Pons (tissue), 1 donor: ENCODE measurements at regions not wholly inside any gene's neighbourhood (a gene's known extent, or its start where the extent isn't known, plus 50 kb on each side); places are given as distances from the start of the nearest gene placed in this dataset.

Experiments used
- DNase-seq: peaks from one replicate; pipeline ENCODE4 v3.0.0-alpha.2; 2016; ENCODE audit warnings: low spot score

DNA sequence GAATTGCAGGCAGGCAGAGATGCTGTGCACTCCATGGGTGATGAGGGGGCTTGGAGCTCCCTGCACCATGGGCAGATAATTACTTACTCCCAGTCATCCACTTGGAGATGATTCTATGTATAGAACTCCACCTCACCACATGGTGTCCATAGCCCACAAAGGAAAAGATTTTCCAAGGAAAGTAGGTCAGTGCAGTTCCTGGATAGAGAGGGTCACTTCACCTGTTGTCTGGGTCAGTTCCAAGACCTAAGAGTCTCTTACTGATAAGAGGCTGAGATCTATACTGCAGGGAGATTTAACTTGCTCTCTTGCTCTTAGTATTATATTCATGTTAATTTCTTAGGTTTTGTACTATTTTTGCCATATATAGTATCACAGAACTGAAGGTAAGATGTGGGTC is 113.9 kb upstream of the BRINP1 start:
- DNase-seq = no peak

DNA sequence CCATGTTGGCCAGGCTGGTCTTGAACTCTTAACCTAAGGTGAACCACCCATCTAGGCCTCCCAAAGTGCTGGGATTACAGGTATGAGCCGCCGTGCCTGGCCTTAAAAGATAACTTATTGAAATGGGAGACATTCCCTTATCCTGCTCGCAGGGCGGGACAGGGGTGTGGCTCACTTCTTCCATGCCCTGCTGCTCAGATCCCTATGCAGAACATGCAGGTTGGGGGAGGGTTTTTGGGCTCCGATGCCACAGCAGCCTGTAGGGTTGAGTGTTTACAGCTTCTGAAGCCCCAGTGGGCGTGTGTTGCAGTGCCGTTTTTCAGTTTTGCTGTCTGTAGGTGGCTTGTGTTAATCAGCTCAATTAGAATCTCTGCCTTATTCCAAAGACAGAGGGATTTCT is 108.0 kb upstream of the BRINP1 start:
- DNase-seq = no peak

DNA sequence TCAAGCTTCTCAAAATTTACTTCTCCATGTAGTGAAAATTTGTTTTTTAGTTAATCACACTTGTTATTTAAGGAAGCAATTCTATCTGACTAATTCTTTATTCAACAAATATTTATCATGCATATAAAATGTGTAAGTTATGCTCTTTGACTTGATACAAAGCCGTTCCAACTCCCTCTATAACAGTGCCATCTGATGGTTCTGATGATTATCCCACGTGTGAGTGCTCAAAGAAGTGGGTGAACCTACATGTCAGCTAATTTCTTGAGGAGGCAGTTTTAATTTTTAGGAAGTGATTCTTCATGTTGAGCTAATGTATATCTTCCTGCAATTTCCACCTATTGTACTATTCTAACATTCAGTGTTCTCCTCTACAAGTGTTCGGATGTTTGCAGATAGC is 88.8 kb upstream of the BRINP1 start:
- DNase-seq = no peak

DNA sequence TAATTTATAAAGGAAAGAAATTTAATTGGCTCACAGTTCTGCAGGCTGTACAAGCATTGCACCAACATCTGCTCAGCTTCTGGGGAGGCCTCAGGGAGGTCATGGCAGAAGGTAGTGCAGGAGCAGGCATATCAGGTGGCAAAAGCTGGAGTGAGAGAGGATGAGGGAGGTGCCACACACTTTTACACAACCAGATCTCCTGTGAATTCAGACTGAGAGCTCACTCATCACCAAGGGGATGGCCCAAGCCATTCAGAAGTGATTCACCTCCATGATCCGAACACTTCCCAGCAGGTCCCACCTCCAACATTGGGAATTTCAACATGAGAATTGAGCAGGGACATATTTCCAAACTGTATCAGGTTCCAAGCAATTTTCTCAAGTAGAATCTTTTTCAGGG is 84.7 kb upstream of the BRINP1 start:
- no peak for DNase-seq

DNA sequence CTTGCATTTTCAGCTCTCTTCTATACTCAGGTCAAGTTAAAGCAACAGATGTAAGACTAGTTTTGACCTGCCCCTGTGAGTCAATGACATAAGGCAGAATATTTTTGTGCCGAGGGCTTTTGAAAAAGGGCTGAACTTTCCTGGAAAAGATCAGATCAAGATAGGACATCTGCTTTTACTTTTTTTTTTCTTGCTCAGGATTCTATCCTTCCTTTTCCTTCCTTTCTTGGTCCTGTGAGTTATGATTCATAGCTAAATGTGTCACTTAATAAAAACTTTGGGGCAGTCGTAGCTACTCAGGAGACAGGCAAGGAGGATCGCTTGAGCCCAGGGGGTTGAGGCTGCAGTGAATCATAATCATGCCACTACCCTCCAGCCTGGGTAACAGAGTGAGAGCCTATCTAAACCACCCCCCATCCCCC is 84.3 kb upstream of the BRINP1 start:
- no peak for DNase-seq

DNA sequence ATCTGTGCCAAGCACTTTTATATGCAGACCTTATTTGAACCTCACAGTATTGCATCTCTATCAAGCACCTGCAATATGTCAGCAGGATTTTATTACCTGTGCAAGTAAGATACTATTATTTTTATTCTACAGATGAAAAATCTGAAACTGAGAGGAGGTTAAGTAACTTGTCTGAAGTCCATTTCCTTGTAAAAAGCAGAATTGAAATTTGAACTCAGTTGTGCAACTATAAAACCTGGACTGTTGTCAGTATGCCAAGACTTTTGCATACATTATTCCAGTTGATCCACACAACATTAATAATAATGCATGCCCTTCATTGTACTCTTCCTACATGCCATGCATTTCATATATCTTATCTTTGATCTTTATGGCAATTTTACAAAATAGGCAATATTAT is 82.2 kb upstream of the BRINP1 start:
- DNase-seq = no peak

DNA sequence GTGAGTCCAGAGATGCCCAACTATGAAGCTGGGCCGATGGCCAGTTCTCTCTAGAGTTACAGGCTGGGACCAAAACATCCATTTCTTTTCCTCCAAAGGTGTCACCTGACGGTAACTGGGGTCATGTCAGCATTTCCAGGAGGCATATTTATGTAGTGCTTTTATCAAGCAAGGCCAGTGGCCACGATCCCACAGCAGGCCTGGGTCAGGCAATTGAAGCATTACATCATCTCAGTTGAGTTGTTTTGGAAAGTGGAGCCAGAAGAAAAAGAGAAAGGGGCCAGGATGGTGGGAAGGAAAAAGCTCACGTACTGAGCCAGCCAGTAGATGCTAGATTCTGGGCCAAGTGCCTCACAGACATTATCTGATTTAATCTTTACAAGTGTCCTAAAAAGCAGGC is 73.9 kb upstream of the BRINP1 start:
- no peak for DNase-seq

DNA sequence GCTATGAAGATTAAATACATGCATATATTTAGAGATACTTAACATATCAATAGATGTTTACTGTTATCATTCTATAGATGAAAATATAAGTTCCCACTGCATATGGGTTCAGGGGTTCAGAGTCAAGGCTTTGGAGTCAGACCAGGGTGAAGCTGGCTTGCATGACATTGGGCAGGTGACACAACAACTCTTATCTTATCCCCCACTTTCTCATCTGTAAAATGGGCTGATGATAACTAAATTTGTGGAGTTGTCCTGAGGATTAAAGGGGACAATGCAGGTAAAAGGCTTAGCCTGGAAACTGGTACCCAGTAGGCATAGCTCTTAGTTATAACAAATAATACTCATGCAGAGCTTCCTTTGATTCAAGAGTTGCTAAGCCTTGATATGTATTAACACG is 72.6 kb upstream of the BRINP1 start:
- no peak for DNase-seq

DNA sequence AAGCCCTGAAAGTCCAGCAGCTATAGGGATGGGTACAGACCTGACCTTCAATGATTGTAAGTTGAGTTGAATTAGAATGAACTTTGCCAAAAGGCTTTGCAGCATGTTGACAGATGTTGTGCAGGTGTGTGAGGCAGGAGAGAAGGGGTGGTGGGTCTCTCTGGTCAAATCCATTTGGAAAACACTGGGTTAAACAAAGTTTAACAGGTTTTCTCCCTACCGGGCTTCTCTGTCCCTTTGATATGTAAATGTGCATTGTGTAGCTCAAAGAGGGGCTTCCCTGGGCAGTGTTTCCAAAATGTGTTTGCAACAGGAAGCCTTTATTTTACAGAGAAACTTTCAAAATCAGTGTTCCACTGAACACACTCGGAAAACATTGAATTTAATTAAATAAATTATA is 72.1 kb upstream of the BRINP1 start:
- no peak for DNase-seq

DNA sequence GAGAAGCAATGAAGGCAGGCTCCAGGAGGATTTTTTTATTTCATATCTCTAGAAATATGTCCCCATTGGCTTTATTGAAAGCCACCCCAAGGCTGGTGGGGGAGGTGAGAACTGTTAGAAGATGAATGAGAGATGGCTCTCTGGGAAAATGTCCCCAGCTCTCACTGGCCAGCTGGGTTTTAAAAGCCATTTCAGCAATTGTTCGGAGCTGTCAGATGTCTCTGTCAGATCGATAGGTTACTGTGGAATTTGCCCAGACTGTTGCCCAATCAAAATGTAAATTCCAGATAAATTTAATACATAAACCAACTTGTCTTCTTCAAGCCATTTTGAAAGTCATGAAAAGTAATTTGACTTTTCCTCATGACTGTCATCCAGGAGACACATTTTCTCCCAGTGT is 67.0 kb upstream of the BRINP1 start:
- no peak for DNase-seq

DNA sequence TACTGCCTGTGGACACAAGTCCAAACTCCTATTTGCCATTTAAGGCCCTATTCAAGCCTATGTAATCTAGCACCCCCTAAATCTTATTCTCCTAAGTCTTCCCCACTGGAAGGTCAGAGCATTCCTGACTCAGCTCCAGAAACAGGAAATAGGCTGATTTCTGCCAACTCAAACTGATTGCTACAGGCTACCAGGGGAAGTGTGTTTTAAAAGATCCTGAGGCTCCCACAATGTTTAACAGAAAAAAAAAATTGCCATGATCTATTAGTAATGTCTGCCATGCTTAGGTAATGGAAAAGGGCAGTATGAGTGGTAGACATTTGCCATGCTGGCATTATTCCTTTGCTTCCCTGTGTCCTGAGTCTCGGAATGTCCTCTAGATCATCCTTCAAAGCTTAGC is 65.8 kb upstream of the BRINP1 start:
- DNase-seq = no peak

DNA sequence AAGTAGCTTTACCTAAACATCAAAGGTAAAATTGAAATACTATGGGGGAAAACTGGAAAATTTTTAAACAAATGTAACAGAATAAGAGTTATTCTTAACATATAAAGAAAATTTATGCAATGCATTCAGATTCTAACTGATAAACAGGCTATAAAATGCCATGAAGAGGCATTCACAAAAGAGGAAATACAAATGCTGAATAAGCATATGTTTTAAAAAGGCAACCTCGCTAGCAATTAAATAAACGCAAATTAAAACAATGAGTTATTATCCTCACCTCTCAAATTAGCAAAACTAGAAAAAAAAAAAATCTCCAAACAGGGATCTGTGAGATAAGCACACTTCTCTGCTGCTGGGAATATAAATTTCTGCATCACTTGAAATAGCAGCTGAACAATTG is 63.2 kb upstream of the BRINP1 start:
- DNase-seq = no peak

DNA sequence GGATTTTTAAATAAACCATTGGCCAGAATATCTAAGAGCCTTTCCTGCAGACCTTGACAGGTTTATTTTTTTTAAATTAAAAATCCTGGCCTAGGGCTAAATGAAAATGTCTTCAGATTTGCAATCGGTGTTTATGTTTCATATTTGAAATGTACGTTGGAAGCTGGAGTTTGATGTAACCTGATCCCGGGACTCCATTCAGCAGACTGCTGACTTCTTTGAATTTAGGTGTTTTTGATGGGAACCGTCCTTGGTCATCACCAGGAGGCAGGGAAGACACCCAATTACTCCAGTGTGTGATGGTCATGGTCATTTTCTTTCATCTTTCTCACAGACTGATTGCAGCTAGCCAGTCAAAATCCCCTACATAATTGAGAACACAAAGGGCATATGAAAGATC is 60.1 kb upstream of the BRINP1 start:
- DNase-seq = no peak

DNA sequence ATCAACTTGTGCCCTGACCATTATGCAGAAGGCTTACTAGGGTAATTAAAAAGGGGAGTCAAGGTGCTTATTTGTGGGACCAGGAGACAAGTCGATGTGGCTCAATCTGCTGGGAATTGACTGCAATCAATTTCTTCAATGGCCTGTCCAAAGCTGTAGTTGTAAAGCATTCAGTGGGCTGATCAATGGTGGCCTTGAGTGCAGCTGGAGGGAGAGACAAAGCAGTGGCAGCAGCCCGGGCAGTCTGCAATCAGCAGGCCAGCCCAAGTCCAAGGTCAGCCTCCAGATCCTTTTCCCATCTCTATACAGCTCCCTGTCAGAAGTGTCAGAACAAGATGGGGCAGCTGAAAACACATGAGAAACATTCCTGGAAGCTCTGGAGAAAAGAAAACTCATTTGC is 51.0 kb upstream of the BRINP1 start:
- DNase-seq = no peak
